ENCODE measurements at regions not wholly inside any gene's neighbourhood (a gene's known extent, or its start where the extent isn't known, plus 50 kb on each side); places are given as distances from the start of the nearest gene placed in this dataset.

DNA sequence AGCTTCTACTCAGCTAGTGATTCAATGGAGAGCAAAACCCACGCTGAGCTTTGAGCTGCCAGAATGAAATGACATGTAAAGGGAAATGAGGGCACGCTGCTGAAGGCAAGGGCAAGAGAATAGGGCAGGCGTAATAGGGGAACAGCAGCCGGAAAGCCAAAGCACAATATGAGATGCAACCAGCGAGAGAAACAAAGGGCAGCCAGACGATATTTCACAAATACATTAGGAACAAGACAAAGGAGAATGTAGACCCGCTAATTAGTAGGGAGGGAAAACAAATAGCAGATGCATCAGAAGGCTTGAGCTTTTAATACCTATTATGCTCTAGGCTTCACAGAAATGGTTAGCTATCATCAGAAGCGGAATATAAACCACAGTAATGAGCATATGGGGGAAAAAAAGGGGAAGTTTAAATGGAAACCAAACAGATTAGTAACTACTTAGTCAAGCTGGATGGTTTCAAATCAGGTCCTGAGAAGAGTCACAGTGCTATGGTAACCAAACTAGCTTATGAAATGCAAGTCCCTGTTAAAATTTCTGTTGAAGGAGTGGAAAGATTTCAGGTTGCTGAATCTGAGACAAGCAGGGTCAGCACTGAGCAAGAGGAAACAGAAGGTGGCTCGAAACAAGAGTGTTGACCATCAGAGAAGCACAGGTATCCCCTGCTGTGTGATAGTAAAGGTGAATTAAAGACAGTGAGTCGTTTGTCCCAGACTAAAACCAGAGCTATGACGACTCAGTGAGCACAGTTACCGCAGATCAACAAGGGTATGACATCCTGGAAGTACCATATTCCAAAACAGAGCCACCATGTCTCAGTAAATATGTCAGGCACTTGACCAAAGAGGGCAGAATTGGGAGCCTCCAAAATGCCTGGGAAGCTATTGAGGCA is 496.9 kb upstream of the CELF2 start:
- no peak for DNase-seq (ENCODE audit: low spot score)

DNA sequence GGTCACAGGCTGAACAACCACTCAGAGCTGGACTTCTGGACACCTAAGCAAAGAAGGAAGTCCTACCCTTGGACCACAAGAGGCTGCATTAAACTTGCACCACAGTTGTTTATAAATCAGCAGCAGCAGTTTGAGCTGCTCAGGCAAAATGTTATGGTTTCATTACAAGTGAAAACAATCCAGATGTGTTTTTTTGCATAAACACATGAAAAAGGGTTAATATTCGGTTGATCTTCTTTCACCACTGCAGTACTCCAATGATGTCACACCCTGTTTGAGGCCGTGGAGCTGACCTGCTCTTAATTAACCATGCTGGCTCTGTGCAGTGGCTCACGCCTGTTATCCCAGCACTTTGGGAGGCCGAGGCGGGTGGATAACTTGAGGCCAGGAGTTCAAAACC is 490.8 kb upstream of the CELF2 start:
- no peak for DNase-seq (ENCODE audit: low spot score)

DNA sequence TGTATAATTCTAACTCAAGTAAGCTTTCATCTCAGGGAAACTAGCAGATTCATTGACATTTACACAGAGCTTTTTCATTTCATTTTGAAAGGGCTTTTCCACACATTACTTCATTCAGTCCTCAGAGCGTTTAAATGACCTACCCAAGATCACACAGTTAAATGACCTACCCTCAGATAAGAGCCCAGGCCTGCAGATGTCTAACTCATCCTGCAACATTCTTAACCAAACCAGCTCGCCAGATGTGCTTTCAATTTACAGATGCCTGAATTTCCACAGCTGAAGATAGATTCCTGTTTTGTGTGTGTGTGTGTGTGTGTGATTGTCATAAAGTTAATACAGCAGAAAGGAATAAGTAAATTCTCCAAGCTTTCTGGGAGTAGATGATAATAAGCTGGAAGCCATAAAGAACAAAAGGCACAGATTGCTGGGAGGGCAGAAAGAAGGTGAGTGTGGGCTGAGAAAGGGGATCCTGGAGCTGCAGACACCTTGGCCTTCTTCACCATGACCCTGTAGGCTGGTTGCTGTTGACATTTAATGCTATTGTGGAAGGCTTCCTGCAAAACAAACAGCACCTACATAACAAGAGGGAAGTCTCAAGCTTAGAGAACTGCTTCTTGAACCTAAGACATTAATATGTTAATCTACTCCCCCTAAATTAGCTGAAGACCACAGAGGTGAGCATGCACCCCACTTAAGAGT is 489.7 kb upstream of the CELF2 start:
- no peak for DNase-seq (ENCODE audit: low spot score)

DNA sequence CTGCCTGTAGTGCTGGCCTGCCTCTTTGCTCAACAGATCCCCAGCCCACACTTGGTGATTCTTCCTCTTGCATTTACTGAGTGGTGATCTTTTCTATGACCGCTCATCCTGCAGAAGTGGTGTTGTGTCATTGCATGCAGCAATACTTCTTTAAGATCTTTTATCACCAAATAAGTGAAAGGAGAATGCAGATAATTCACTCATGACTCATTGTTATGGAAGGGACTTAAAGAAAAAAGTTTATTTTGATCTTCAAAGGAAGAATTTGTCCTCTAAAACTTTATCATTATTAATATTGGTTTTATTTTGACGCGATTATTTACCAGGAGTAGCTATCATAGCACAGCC is 489.1 kb upstream of the CELF2 start:
- no peak for DNase-seq (ENCODE audit: low spot score)

DNA sequence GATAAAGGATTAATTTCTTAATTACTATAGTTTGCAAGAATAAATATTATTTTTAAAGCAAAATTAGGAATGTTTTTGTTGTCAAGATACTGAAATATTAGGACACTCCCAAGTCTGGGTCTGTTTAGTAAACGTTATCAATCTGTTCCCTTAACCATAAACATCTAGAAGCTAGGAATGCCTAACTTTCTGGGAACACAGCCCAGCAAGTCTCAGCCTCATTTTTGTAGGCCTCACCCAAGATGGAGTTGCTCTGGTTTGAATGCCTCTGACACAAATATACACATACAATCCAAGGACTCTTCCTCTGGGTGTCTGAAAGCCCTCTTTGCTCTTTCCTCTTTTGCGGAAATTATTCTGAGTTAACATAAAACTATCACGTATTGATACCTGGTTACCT is 487.4 kb upstream of the CELF2 start:
- DNase-seq (ENCODE audit: low spot score), result no peak

DNA sequence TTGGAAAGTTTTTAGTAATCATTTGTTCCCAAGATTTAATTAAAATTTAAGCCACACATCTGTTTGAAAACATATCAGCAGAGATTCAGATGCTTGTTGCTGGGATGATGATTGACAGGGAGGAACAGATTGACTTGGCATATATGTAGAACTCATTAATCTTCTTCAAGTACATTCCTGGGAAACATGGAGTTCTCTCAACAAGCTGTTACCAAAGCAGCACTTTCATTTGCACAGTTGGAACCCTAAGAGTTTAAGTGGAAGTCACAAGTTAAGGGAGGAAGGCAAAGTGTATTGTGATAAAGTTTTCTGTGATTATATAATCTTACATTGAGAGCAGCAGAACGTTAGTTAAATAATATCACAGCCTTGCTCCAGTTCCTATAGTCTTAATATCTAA is 485.4 kb upstream of the CELF2 start:
- no peak for DNase-seq (ENCODE audit: low spot score)

- no peak for DNase-seq (ENCODE audit: low spot score)
These were observed 484.8 kb upstream of the CELF2 start for GRCh38 chr10:10532826-10533225.

DNA sequence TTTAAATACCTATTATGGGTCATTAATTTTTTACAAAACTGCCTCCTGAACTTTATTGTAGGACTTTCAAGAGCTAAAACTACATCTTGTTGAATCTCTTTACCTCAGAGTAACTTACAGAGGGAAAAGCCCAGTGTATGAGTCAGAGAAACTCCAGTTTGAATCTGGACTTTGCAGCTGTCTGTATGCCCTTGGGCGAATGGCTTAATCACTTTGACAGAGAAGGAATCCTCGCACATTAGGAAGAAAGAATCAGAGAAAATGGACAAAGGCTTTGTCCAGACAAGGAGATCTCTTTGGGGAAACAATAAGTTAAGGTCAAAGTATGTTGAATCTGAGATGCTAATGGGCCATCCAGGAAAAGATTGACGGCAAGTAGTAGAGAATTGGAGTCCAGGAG is 484.2 kb upstream of the CELF2 start:
- DNase-seq (ENCODE audit: low spot score), result peak; percentile 46

GRCh38 chr10:10538326-10538725 is 479.3 kb upstream of the CELF2 start:
- DNase-seq (ENCODE audit: low spot score), result no peak

DNA sequence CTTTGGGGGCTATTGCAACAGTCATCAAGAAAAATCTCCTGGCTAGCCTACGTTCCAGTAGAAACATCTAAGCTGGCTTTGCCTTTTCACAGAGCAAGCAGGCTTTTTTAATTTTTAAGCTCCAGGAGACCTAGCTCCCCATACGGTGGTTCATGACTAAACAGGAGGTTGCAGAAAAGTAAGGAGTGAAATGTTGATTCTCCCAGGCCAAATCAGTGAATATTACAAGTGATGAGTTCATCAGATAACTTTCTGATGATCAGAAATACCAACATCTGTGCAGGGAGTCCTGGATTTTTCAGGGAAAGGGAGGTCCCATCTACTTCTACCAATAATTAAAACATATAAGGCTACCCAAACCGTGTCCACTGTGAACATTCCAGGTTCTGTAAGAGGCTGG is 477.3 kb upstream of the CELF2 start:
- DNase-seq (ENCODE audit: low spot score), result no peak

DNA sequence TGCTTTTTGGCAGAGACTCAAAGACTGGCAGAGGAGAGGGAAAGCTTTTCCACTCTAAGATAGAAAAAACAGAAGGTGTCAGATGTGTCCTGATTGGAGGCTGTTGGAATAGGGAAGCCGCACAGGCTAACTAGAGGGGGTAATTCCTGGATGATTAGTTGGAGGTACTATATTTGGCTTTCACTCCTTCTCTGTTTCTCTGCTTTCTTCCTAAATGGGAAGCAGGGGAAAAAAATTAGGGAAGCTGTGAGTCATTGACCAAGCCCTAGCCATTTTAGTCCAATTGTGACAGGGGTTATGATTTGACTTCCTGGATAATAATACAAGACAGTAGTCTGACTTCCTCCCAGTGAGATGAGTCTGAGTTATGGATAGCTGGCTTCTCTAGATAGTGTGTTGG is 475.2 kb upstream of the CELF2 start:
- no peak for DNase-seq (ENCODE audit: low spot score)

GRCh38 chr10:10544890-10545289 is 472.8 kb upstream of the CELF2 start:
- no peak for DNase-seq (ENCODE audit: low spot score)

GRCh38 chr10:10545771-10546170 is 471.9 kb upstream of the CELF2 start:
- DNase-seq (ENCODE audit: low spot score), result no peak

- DNase-seq (ENCODE audit: low spot score), result no peak
These were observed 465.9 kb upstream of the CELF2 start for GRCh38 chr10:10551596-10552301.

- DNase-seq (ENCODE audit: low spot score), result no peak
These were observed 464.7 kb upstream of the CELF2 start for GRCh38 chr10:10552948-10553347.

DNA sequence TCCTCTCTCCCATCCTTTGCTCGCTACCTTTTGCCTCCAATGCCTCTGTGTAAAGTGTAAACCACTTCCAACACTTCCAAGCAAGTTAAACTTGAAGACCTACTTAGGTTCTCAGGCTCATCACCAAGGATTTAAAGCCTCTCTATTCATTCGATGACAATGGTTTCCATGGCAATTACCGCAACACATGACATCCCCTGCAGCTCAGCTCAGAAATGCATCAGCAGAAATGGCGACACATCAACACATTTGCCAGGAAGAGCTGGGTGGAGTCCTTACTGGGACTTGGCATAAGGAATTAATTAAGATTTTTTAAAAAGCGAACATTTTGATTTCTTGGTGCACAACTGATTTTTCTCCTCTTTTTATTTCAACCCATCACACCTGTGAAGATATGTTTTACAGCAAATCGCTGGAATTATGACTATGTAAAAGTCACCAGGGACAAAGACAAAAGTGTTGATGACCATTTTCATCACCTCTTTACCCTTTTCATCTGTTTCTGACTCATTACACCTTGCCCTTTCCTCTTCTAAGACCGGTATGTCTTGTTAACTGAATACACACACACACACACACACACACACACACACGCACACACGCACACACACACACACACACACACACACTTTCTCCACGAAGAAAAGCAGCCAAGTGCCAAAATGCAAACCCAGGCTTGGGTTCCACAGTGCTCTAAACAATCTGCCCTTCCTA is 453.4 kb upstream of the CELF2 start:
- no peak for DNase-seq (ENCODE audit: low spot score)

DNA sequence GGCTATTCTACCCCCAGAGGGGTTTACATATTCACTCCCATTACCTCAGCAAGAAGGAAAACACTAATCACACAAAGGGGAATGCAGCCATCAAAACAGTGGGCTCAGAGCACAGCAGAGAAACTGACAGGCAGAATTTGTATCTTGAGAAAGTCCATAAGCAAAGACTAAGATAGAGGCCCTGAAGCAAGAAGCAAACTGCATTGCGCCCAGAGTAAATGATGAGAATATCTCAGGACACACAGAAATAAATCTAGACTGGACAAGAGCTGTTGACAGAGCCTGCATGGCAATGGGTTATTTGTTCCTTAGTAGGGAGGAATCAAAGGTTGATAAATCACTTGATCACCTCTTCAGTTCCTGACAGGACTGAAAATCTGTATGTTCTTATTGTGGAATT is 440.7 kb upstream of the CELF2 start:
- DNase-seq (ENCODE audit: low spot score), result no peak

DNA sequence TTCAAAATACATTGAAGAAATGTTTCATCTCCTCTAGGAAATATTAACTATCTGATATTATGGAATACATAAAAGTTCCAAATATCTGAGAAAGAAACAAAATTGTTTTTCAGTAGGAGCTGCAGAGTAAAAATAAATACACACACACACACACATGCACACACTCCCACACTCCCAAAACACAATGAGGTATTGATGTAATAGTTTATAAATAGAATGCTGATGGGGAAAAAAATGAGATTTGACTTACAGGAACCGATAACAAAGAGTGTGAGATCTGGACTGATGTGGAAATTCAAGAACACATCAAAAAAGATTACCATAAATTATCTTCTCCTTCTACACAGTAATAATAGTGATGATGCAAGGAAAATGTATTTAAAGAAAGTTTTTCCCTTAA is 438.0 kb upstream of the CELF2 start:
- DNase-seq (ENCODE audit: low spot score), result no peak

DNA sequence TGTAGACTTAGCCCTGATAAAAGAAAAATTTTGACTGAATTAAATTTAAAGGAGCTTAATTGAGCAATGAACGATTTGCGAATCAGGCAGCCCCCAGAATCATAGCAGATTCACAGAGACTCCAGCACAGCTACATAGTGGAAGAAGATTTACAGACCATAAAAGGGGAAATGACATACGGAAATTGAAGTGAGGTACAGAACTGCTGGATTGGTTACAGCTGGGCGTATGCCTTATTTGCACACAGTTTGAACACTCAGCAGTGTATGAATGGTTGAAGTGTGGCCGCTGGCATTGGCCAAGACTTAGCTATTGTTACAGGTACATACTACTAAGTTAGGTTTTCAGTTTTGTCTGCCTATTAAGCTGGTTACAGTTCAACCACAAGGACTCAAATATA is 433.5 kb upstream of the CELF2 start:
- no peak for DNase-seq (ENCODE audit: low spot score)

DNA sequence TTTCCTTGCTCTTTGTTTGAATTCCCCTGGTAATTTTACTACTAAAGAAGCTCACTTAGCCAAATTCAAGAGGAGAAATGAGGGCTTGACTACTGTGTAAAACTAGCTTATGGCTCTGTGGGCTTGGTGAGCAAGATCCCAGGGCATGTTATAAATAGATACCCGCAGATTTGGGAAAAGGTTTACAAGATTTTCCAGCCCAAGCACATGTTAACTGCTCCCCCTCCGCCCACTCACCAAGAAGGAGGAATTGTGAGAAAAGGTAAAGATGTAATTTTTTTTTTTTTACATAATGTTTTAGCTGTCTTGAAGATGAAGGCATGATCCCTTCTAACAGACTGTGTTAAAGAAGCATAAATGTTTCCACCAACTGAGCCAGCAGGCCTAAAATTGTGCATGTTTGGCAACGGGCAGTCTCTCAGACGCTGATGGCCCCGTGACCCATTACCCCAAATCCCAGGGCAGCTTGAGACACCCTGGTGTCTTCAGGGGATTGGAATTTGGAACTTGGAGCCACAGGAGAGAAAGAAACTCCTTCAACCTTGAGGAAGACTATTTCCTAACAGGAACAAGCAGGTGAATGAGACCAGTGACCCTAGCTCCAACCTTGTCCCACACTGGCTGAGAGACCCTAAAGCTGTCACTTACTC is 429.8 kb upstream of the CELF2 start:
- no peak for DNase-seq (ENCODE audit: low spot score)

DNA sequence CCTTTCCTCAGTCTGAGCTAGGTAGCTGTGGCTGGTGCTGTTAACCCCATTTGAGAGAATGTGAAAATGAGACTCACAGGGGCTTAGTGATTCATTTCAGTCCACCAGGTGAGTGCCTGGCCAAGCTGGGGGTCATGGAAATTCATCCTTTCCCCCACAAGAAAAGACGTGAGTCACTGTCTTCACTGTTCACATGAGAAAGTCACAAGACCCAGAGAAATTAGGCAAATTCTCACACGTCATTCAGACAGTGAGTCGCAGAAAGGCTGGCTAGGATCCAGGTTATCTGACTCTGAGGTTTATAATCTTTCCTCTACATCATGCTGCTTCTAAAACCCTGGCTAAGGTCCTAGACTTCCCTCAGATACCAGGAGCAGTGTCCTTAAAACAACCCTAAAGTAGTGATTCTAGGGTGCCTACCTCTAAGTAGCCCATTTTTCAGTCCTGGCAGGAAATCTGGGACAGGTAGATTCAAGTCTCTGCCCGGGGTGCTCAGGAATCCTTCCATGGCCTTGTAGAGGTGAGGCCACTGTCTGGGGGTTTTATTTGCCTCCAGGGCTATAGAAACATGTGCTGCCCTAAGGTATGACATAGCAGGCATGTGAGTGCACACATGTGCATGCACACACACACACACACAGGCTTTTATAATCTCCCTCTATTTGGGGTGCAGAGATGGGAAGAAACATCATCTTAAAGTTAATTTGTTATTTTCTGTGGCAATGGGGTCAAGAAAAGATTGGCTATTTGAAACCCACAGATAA is 427.9 kb upstream of the CELF2 start:
- DNase-seq (ENCODE audit: low spot score), result peak; percentile 29

Measured in COLO829 (cell line).